DMS 273 (cell line): ENCODE measurements at regions not wholly inside any gene's neighbourhood (a gene's known extent, or its start where the extent isn't known, plus 50 kb on each side); places are given as distances from the start of the nearest gene placed in this dataset.
A peak's percentile ranks its signal among the peaks of the same experiment; 100 is the strongest.

Source experiments
- DNase-seq: peaks from one replicate; lab custom pipeline; 2025; ENCODE audit not compliant: unreplicated experiment; lab: John Stamatoyannopoulos, UW

- DNase-seq = no peak
Measured at GRCh38 chr3:31137718-31138465, 243.4 kb upstream of the GADL1 start.

GRCh38 chr3:31140470-31140869 is 246.0 kb upstream of the GADL1 start:
- DNase-seq = no peak

GRCh38 chr3:31142139-31142538 is 247.7 kb upstream of the GADL1 start:
- no peak for DNase-seq

- no peak for DNase-seq
Measured at GRCh38 chr3:31142543-31142942, 248.1 kb upstream of the GADL1 start.

- no peak for DNase-seq
Measured at GRCh38 chr3:31145062-31145461, 250.6 kb upstream of the GADL1 start.

- DNase-seq = no peak
Measured at GRCh38 chr3:31147550-31147949, 253.1 kb upstream of the GADL1 start.

- no peak for DNase-seq
Measured at GRCh38 chr3:31157047-31157694, 262.7 kb upstream of the GADL1 start.

- no peak for DNase-seq
Measured at GRCh38 chr3:31157893-31158620, 263.6 kb upstream of the GADL1 start.

- peak; percentile 64 for DNase-seq
Measured at GRCh38 chr3:31159331-31160039, 265.0 kb upstream of the GADL1 start.

GRCh38 chr3:31161889-31162288 is 267.4 kb upstream of the GADL1 start:
- no peak for DNase-seq

- no peak for DNase-seq
Measured at GRCh38 chr3:31164381-31164780, 269.9 kb upstream of the GADL1 start.

GRCh38 chr3:31165399-31165860 is 271.0 kb upstream of the GADL1 start:
- DNase-seq = no peak

- DNase-seq = peak; percentile 40
Measured at GRCh38 chr3:31166249-31166885, 271.9 kb upstream of the GADL1 start.

- no peak for DNase-seq
Measured at GRCh38 chr3:31167666-31168065, 273.2 kb upstream of the GADL1 start.

GRCh38 chr3:31170932-31171670 is 276.6 kb upstream of the GADL1 start:
- no peak for DNase-seq

GRCh38 chr3:31172336-31172735 is 277.9 kb upstream of the GADL1 start:
- DNase-seq = no peak

GRCh38 chr3:31173118-31173718 is 278.8 kb upstream of the GADL1 start:
- DNase-seq = no peak

- DNase-seq = no peak
Measured at GRCh38 chr3:31174079-31174478, 279.6 kb upstream of the GADL1 start.

- DNase-seq = no peak
Measured at GRCh38 chr3:31176045-31176444, 281.6 kb upstream of the GADL1 start.

GRCh38 chr3:31178467-31178866 is 284.0 kb upstream of the GADL1 start:
- DNase-seq = no peak
